ENCODE measurements at regions not wholly inside any gene's neighbourhood (a gene's known extent, or its start where the extent isn't known, plus 50 kb on each side); places are given as distances from the start of the nearest gene placed in this dataset.
A peak's percentile ranks its signal among the peaks of the same experiment; 100 is the strongest.

DNA sequence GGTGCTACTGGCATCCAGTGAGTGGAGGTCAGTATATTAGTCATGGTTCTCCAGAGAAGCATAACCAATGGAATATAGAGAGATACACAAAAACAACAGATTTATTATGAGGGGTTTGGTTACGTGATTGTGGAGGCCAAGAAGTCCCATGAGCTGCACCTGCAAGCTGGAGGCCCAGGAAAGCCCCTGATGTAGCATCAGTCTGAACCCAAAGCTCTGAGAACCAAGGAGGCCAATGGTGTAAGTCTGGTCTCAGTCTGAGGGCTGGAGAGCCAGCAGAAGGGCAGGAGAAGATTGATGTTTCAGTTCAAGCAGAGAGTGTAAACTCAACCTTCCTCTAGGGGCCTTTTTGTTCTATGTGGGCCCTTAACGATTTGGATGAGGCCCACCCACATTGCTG is 144.1 kb downstream of the KLF13 start:
- Histone ChIP-seq H3K9me3 (no peaks in the 10 kb centered on the region), H3K4me1 (ENCODE audit: control insufficient read depth in 1 of 2, low read depth in 2 of 2) (peaks cover 14 to 23% of the 10 kb centered on the region in 2 donors), H3K27me3 (replicated peaks; ENCODE audit: insufficient read depth) (no peaks in the 10 kb centered on the region), H3K36me3 (no peaks in the 10 kb centered on the region), H3K27ac (no peak overlapping the region), H3K4me3 (no peak overlapping the region)
- TF ChIP-seq, protein P1, sequence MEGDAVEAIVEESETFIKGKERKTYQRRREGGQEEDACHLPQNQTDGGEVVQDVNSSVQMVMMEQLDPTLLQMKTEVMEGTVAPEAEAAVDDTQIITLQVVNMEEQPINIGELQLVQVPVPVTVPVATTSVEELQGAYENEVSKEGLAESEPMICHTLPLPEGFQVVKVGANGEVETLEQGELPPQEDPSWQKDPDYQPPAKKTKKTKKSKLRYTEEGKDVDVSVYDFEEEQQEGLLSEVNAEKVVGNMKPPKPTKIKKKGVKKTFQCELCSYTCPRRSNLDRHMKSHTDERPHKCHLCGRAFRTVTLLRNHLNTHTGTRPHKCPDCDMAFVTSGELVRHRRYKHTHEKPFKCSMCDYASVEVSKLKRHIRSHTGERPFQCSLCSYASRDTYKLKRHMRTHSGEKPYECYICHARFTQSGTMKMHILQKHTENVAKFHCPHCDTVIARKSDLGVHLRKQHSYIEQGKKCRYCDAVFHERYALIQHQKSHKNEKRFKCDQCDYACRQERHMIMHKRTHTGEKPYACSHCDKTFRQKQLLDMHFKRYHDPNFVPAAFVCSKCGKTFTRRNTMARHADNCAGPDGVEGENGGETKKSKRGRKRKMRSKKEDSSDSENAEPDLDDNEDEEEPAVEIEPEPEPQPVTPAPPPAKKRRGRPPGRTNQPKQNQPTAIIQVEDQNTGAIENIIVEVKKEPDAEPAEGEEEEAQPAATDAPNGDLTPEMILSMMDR (IDR thresholded peaks at IDR 0.05), result no peak
- DNase-seq (ENCODE audit: low spot score), result no peak
- no peak for ATAC-seq (ENCODE audit: insufficient number of reproducible peaks, low FRiP score, low read depth)

DNA sequence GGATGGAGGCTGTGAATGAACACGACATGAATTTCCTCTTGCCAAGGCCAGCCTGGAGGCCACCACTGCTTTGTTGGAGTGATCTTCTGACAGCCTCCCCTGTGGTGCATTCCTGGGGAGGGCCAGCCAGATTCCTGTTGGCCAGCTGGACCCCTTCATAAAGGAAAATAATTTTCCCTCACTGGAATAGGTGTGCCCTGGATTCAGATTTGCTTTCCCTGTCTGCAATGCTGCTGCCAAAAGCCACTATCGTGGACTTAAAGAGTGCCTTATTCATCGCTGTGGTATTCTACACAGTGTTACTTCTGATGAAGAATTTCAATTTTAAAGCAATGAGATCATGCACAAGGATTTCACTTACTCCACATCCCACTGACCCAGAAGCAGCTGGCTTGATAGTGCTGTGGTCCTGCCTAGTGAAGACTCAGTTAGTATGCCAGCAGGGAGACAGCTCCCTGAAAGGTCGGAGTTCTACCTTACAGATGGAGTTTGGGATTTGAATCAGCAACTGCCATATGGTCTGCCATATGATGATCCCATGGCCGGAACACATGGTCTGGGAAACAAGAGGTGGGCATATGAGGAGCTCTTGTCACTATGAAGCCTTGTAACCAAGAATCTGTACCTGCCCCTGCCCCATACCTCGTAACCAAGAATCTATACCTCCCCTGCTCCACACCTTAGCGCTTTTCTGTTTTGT is 145.2 kb downstream of the KLF13 start:
- Histone ChIP-seq H3K4me3 (no peak overlapping the region), H3K27ac (peak overlapping the region in 1 of 2 donors; percentile 25), H3K36me3 (no peaks in the 10 kb centered on the region), H3K27me3 (replicated peaks; ENCODE audit: insufficient read depth) (no peaks in the 10 kb centered on the region), H3K4me1 (ENCODE audit: control insufficient read depth in 1 of 2, low read depth in 2 of 2) (peaks cover 14 to 23% of the 10 kb centered on the region in 2 donors), H3K9me3 (no peaks in the 10 kb centered on the region)
- ATAC-seq (ENCODE audit: insufficient number of reproducible peaks, low FRiP score, low read depth) (peak; percentile 92), DNase-seq (ENCODE audit: low spot score) (no peak)
- TF ChIP-seq, protein P1 (IDR thresholded peaks at IDR 0.05), result no peak

DNA sequence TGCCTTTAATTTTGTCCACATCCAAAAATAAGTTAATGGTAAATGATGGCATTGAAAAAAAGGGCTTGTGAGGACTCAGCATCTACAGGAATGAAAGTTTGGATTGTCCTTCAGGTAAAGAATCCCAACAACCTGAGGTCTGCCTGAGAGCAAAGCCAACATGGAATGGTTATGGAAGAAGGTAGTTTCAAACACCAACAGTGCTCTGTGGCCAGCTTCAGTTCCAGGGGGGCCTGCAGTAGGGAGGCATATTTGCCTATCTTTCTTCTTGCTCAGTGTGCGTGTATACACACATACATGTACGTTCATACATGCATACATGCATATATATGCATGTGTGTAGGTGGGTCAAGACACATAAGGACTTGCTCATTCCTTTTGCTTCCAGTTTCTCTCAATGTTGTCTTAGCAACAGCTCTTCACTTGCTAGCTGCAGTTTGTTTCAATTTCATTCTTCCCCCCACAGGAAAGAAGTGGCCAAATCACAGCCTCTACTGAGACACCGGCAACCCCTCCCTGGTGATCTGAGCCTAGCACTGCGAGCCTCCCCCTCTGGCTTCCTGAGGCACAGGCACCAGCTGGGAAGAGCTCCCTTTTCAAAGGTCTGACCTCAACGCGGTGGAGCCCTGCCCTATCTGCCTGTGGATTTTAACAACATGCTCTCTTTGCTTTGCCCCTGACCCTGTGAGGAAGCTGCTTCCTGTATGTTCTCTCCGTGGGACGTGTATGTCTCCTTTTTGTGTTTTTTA is 146.2 kb downstream of the KLF13 start:
- no peak overlapping the region for H3K27ac ChIP-seq
- H3K9me3 ChIP-seq, result no peaks in the 10 kb centered on the region
- no peaks in the 10 kb centered on the region for H3K36me3 ChIP-seq
- TF ChIP-seq, protein P1 (IDR thresholded peaks at IDR 0.05), result no peak
- DNase-seq (ENCODE audit: low spot score) (no peak), ATAC-seq (ENCODE audit: insufficient number of reproducible peaks, low FRiP score, low read depth) (no peak)
- no peaks in the 10 kb centered on the region for H3K27me3 ChIP-seq (replicated peaks; ENCODE audit: insufficient read depth)
- H3K4me1 ChIP-seq (ENCODE audit: control insufficient read depth in 1 of 2, low read depth in 2 of 2), result peaks cover 14 to 23% of the 10 kb centered on the region in 2 donors
- peak overlapping the region; percentile 27 for H3K4me3 ChIP-seq

DNA sequence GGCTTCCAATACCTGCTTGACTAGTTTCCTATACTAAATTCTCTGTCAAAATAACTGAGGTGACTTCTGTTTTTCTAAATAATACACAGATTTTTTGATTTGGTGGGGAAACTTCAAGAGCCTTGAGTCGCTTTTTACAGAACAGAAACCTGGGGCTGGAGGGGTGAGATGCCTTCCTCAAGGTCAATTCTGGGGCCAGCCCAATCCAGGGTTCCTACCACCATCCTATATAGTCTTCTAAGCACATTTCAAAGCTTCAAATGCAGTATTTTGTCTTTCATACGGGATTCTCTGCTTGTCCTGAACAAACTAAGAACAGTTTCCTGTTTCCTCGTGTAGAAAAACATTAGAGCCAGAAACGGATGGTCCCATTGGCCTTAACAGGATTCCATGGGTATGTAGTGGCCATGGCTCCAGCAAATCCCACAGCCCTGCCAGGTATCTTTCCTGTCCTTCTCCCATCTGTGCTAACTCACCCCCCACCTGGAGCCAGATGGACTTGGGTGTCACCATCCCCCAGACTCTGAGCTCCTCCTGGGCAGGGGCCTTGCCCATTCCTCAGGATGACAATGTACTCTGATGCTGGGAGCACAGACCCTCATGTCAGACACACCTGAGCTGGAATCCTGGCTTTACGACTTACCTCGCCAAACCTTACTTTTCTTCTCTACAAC is 146.9 kb downstream of the KLF13 start:
- DNase-seq (ENCODE audit: low spot score), result no peak
- ATAC-seq (ENCODE audit: insufficient number of reproducible peaks, low FRiP score, low read depth), result no peak
- H3K27ac ChIP-seq, result no peak overlapping the region

More for the DNA sequence above, 146.9 kb downstream of the KLF13 start:
- TF ChIP-seq, protein P1 (IDR thresholded peaks at IDR 0.05), result no peak
- no peaks in the 10 kb centered on the region for H3K9me3 ChIP-seq
- no peaks in the 10 kb centered on the region for H3K36me3 ChIP-seq
- peak overlapping the region; percentile 27 for H3K4me3 ChIP-seq
- H3K4me1 ChIP-seq (ENCODE audit: control insufficient read depth in 1 of 2, low read depth in 2 of 2), result peaks cover 14 to 23% of the 10 kb centered on the region in 2 donors
- H3K27me3 ChIP-seq (replicated peaks; ENCODE audit: insufficient read depth), result no peaks in the 10 kb centered on the region
